Skeletal muscle tissue (tissue), 3 donors: ENCODE measurements at regions not wholly inside any gene's neighbourhood (a gene's known extent, or its start where the extent isn't known, plus 50 kb on each side); places are given as distances from the start of the nearest gene placed in this dataset.

Experiments
- H3K27ac ChIP-seq: one replicate; pipeline ENCODE4 v1.7.0; 2013; ENCODE audit warnings: mild to moderate bottlenecking, low read depth, low read length, inconsistent platforms
- H3K27me3 ChIP-seq, 3 donors: one replicate each; pipeline ENCODE4 v1.7.0; 2013; ENCODE audit warnings: low read length in 3 of 3; ENCODE audit not compliant: control insufficient read depth in 3 of 3, insufficient read depth in 3 of 3
- H3K36me3 ChIP-seq, 3 donors: one replicate each; pipeline ENCODE4 v1.7.0; 2013; ENCODE audit warnings: low read length in 3 of 3; ENCODE audit not compliant: control insufficient read depth in 3 of 3, insufficient read depth in 3 of 3
- H3K4me1 ChIP-seq, 3 donors: one replicate each; pipeline ENCODE4 v1.7.0; 2013; ENCODE audit warnings: low read length in 3 of 3, mild to moderate bottlenecking in 3 of 3; ENCODE audit not compliant: control insufficient read depth in 3 of 3, insufficient read depth in 3 of 3
- H3K4me3 ChIP-seq, 3 donors: one replicate each; pipeline ENCODE4 v1.7.0; 2013; ENCODE audit warnings: low read length in 3 of 3
- H3K9ac ChIP-seq, 3 donors: one replicate each; pipeline ENCODE4 v1.7.0; 2013; ENCODE audit warnings: low read length in 3 of 3, mild to moderate bottlenecking in 3 of 3, moderate library complexity in 2 of 3, low read depth in 1 of 3
- H3K9me3 ChIP-seq, 3 donors: one replicate each; pipeline ENCODE4 v1.7.0; 2013; ENCODE audit warnings: low read length in 3 of 3; ENCODE audit not compliant: control insufficient read depth in 3 of 3
- donor health status: Osteomylitis.

DNA sequence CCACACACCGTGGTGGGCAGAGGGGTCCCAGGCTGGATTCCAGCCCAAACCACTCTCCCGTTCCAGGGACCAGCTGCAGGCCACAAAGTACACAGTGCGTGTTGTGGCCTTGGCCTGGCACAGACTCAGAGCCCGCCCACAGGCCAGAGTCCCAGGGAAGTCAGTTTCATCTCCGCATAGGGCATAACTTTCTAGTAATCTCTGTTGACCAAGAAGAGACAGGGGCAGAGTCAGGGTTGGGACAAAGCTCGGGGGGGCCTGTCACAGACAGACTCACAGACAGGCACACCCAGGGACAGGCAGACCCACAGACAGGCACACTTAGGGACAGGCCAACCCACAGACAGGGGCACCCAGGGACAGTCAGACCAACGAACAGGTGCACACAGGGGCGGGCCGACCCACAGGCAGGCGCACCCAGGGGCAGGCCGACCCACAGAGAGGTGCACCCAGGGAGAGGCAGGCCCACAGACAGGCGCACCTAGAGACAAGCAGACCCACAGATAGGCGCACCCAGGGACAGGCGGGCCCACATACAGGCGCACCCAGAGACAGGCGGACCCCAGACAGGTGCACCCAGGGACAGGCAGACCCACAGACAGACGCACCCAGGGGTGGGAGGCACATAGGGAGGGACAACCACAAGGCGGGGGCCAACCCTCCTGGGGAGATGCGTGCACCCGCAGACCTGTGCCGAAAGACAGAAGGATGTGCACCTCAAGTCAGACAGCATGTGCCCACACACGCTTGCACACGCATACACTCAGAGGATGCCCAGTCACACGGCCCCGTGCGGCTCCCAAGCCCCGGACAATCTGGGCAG is 323.3 kb upstream of the RTL1 start:
- Histone ChIP-seq H3K9me3 (no peaks in the 10 kb centered on the region), H3K4me1 (no peaks in the 10 kb centered on the region), H3K36me3 (no peaks in the 10 kb centered on the region), H3K27ac (no peak overlapping the region), H3K9ac (no peak overlapping the region), H3K27me3 (peaks cover 0 to 19% (median 9%) of the 10 kb centered on the region in 3 donors), H3K4me3 (no peak overlapping the region)

DNA sequence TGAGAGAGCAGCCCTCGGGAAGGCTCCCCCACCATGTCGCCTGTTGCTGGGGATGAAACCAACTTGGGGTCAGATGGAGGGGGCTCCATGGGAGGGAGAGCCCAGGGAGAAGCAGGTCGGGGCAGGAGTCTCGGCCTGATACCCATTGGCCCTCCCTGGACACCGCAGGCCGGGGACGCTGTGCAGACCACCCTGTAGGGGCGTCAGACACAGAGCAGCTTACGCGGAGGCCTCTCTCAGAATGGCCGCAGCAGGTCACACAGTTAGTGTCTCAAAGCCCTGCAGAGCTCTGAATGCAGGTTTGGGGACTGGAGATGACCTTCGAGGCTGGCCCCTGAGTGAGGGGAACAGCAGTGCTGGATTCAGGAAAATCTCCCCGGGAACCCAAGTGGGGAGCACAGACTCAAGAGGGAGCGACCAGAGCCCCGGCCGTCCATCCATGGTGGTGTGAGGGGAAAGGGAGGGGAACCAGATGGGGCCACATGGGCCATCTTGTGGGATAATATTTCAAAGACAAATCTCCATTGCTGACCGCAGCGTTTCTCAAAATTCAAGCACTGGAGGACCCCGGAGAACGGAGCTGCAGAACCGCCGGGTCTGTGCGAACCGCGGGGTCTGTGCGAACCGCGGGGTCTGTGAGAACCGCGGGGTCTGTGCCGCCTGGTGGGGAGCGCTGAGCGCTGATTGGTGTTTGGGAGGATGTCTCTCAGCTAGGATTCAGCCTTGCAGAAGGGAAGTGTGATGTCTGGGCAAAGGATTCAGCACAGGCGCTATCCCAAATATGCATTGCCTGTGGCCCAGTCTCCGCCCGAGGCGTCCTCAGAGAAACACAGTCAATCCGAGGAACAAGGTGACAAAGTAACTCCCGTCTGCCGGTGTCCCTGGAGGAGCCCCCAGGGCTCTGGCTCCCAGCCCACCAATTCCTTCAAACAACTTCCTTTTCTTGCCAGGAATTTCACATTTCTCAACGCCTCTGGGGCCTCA is 324.4 kb upstream of the RTL1 start:
- Histone ChIP-seq H3K36me3 (no peaks in the 10 kb centered on the region), H3K4me3 (no peak overlapping the region), H3K4me1 (no peaks in the 10 kb centered on the region), H3K27me3 (peaks cover 0 to 19% (median 9%) of the 10 kb centered on the region in 3 donors), H3K9ac (no peak overlapping the region), H3K27ac (no peak overlapping the region), H3K9me3 (no peaks in the 10 kb centered on the region)

DNA sequence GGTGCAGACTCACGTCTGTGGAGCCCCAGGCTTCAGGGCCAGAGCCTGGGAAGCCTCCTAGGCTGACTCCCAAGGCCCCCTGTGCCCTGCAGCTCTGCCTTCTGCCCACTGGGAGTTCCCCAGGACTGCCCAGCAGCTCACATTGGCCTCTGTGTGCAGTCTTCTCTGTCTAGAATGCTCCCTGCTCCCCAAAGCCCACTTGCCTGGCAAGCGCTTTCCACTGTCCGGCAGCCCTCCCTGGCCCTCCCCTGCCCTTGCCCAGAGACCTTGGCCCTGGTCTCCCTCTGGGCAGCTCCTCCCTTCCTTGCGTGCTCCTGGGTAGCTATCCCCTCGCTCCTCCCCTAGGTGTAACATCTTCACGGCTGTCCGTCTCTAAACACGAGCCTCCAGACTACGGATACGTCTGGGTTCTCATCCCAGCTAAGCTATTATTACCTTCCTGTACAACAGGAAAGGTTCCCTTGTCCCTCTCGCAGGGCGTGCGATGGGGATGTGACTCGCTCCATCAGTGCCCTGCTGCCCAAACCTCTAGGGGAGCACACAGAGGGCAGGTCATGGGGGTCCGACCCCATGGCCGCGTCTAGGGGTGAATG is 325.5 kb upstream of the RTL1 start:
- H3K4me1 ChIP-seq = no peaks in the 10 kb centered on the region
- no peak overlapping the region for H3K4me3 ChIP-seq
- no peak overlapping the region for H3K27ac ChIP-seq
- no peak overlapping the region for H3K9ac ChIP-seq
- no peaks in the 10 kb centered on the region for H3K36me3 ChIP-seq
- no peaks in the 10 kb centered on the region for H3K9me3 ChIP-seq
- peaks cover 0 to 15% (median 9%) of the 10 kb centered on the region in 3 donors for H3K27me3 ChIP-seq

DNA sequence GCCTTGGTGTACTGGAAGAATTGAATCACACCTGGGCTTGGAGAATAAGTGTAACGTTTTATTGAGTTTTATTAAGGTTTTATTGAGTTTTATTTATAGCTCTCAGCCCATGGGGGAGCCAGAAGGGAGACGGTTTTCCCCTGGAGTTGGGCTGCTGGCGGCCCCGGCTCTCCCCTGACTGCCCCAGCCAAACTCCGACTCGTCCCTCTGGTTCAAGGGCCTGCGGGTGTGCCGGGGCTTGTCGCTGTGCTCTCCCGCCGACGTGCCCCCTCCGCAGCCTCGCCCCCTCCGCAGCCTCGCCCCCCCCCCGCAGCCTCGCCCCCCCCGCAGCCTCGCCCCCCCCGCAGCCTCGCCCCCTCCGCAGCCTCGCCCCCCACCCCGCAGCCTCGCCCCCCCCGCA is 326.1 kb upstream of the RTL1 start:
- H3K36me3 ChIP-seq = no peaks in the 10 kb centered on the region
- no peaks in the 10 kb centered on the region for H3K9me3 ChIP-seq
- no peak overlapping the region for H3K27ac ChIP-seq
- no peaks in the 10 kb centered on the region for H3K4me1 ChIP-seq
- no peak overlapping the region for H3K4me3 ChIP-seq
- no peak overlapping the region for H3K9ac ChIP-seq
- H3K27me3 ChIP-seq = peaks cover 0 to 11% (median 7%) of the 10 kb centered on the region in 3 donors

DNA sequence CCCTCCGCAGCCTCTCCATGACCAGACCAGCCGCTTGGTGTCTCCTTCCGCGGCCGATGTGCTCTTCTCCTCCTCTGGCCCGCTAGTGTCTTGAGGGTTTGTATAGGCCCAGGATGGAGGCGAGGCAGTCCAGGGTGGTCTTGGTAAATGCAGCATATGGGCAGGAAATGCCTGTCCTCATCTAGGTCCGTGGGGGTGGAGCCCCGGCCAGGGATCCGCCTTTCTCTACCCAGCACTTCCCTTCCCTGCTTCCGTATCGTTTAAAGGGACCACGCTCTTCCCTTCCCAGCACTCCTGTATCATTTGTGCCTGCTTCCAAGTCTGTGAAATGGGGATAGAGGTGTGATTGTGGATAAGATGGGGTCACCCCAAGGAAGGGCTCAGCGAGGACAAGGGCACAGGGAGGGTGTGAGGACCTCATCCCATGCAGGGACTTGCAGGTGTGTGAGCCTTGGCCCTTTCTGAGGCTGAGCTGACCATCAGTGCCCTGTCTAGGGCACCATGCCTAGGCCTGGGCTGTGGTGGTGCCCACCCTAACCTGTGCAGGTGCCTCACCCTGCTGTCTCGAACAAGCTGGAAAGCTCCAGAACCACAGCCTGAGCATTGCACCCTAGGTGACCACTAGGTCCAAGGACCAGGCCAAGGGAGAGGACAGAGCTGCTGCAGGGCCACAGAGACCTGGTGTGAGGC is 326.8 kb upstream of the RTL1 start:
- no peaks in the 10 kb centered on the region for H3K4me1 ChIP-seq
- H3K9me3 ChIP-seq = no peaks in the 10 kb centered on the region
- no peak overlapping the region for H3K4me3 ChIP-seq
- H3K27me3 ChIP-seq = peaks cover 0 to 7% (median 3%) of the 10 kb centered on the region in 3 donors
- no peak overlapping the region for H3K27ac ChIP-seq
- H3K9ac ChIP-seq = no peak overlapping the region
- no peaks in the 10 kb centered on the region for H3K36me3 ChIP-seq

DNA sequence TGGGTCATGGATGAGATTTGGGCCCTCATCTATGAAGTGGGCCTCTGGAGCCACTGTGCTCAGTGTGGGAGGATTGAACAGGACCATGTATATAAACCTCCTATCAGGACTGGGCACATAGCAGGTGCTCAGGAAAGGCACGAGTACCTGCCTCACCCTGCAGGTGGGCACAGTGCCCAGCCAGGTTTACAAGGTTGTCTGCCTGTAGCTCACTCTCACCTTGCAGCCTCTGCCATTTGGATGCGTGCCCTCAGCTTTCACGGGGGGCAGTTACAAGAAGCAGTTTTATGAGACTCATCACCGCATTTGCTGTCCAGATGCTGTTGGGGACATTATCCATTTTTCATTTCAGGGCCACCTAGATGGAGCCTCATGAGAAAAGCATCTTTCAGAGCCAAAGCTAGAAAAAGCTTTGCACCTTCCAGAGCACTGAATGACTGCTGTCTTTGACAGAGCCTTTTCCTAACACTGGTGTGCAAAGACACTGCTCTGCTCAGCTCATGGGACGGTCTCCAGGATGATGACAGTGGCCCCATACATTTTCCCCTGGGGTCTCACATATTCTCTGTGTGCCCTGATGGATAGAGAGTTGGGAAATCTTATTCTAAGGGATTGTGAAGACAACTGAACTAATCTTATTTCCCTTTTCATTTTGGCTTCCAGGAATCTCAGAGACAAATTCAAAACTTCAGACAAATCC is 327.5 kb upstream of the RTL1 start:
- peaks cover 0 to 3% (median 2%) of the 10 kb centered on the region in 3 donors for H3K27me3 ChIP-seq
- H3K9me3 ChIP-seq = no peaks in the 10 kb centered on the region
- no peaks in the 10 kb centered on the region for H3K36me3 ChIP-seq
- H3K27ac ChIP-seq = no peak overlapping the region
- H3K9ac ChIP-seq = no peak overlapping the region
- no peak overlapping the region for H3K4me3 ChIP-seq
- no peaks in the 10 kb centered on the region for H3K4me1 ChIP-seq

DNA sequence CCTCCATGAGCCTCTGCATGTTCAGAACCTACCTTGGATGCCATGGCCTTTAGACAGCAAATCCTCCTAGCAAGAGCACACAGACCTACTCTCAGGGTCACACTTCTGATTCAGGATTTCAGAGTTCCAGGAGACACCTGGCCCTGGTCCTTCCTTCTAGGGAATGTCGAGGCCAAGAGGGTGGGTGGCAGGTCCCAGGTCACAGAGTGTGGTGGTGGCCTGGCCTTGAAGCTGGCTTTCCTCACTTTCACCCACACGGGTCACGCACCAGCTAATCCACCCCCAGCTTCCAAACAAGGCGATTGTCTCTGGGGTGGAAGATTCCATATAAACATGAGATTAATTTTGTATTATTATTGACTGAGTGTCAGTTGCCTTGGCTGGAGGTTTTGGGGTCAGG is 328.3 kb upstream of the RTL1 start:
- Histone ChIP-seq H3K27me3 (peaks cover 0 to 3% (median 0%) of the 10 kb centered on the region in 3 donors), H3K9ac (no peak overlapping the region), H3K4me3 (no peak overlapping the region), H3K9me3 (no peaks in the 10 kb centered on the region), H3K27ac (no peak overlapping the region), H3K4me1 (no peaks in the 10 kb centered on the region), H3K36me3 (no peaks in the 10 kb centered on the region)

DNA sequence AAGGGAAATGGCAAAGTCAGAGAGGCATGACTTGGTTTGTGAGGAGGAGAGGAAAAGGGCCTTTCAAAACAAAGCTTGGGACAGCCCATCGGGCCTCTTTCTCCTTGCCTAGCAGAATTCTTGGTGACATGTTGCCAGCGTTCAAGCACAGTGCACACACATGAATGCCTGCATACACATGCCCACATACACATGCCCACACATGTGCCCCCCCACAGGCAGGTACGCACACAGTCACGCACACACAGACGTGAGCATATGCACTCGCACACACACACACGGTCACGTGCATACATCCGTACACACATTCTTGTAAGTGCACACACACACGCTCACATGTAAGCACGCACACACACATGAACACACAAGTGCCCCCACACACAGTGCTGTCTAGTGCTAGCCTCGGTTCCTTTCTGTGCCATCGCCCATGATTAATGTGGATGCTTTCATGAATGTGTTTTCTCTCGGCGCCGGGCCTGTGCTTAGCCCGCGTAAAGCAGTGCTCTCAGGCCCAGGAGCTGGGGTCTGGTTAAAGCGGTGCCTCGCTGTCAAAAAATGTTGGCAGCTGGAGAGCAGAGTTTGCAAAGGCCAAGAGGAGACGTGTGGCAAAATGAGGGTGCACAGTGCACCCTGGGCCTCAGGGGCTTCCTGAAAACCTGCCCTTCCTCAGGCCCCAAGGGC is 328.8 kb upstream of the DIO3 start:
- H3K9ac ChIP-seq = no peak overlapping the region
- H3K4me1 ChIP-seq = no peaks in the 10 kb centered on the region
- H3K4me3 ChIP-seq = no peak overlapping the region
- no peak overlapping the region for H3K27ac ChIP-seq
- no peaks in the 10 kb centered on the region for H3K9me3 ChIP-seq
- peaks cover 0 to 3% (median 0%) of the 10 kb centered on the region in 3 donors for H3K27me3 ChIP-seq
- H3K36me3 ChIP-seq = no peaks in the 10 kb centered on the region

DNA sequence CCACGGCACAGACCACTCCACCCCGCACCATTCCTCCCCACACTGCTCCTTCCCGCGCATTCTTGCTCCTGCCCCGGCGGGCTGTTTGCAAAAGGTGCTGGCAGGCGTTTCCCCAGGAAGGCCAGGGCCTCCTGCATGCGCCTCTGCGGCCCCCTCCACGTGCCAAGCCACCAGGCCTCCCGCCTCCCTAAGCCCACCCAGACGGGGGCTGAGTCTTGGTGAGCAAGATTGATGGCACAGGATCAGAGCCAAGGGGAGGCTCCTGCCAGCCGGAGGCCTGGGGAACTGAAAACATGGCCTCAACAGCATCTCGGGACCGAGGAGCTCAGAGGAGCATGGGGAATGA is 328.3 kb upstream of the DIO3 start:
- Histone ChIP-seq H3K4me1 (no peaks in the 10 kb centered on the region), H3K36me3 (no peaks in the 10 kb centered on the region), H3K27me3 (peaks cover 0 to 3% (median 0%) of the 10 kb centered on the region in 3 donors), H3K9me3 (no peaks in the 10 kb centered on the region), H3K4me3 (no peak overlapping the region), H3K27ac (no peak overlapping the region), H3K9ac (no peak overlapping the region)
